B cell (primary cell): ENCODE measurements at regions not wholly inside any gene's neighbourhood (a gene's known extent, or its start where the extent isn't known, plus 50 kb on each side); places are given as distances from the start of the nearest gene placed in this dataset.
"Not testable (repeated sequence)": the region's sequence is repeated elsewhere in the genome, so short reads cannot be mapped to it uniquely, and the experiment has no call there.

Experiments used
- ATAC-seq: fragments of 200-7000 bp; cut with Tn5 transposase; one replicate; pipeline ENCODE4 v1.10.0; 2021; ENCODE audit warnings: low read depth, mild to moderate bottlenecking, moderate number of reproducible peaks, moderate library complexity
- CTCF ChIA-PET: fragments of 350-600 bp; sonication (Branson Sonifier 250); formaldehyde crosslinking; loops from one replicate; lab custom pipeline; 2021; ENCODE audit warnings: antibody characterized with exemption, inconsistent platforms; lab: Charles Lee
- POLR2A ChIA-PET: fragments of 350-600 bp; sonication (Branson Sonifier 250); formaldehyde crosslinking; loops from one replicate; lab custom pipeline; 2021; ENCODE audit warnings: antibody characterized with exemption; lab: Charles Lee
- DNase-seq: peaks from one replicate; pipeline ENCODE4 v3.0.0; 2013
- H2AFZ ChIP-seq: 2 replicates; pipeline ENCODE4 v1.6.1; 2012; ENCODE audit warnings: mild to moderate bottlenecking, low read depth, low read length; ENCODE audit not compliant: insufficient read depth, poor library complexity, severe bottlenecking
- H3K27ac ChIP-seq, 2 donors: 1 replicate in 1 of 2; 2 replicates in 1 of 2; pipeline ENCODE4 v1.5.1; 2012 to 2013; ENCODE audit warnings: low read length in 2 of 2, mild to moderate bottlenecking in 2 of 2, moderate library complexity in 1 of 2
- H3K27me3 ChIP-seq, 4 experiments: fragments of 200-600 bp in 1 of 4; sonication (generic) in 1 of 4; replicated peaks in 1 of 4; 1 replicate in 2 of 4; 2 replicates in 2 of 4; pipeline versions ENCODE4 v1.6.1 to v1.7.0; 2013 to 2016; ENCODE audit warnings: low read length in 3 of 4, mild to moderate bottlenecking in 2 of 4, mixed read lengths in 1 of 4, moderate library complexity in 1 of 4; ENCODE audit not compliant: insufficient read depth in 4 of 4, control insufficient read depth in 3 of 4; ENCODE audit errors: control extremely low read depth in 1 of 4
- H3K36me3 ChIP-seq, 2 experiments: replicated peaks in 1 of 2; 1 replicate in 1 of 2; 2 replicates in 1 of 2; pipeline versions ENCODE4 v1.6.1 to v1.7.1; 2013; ENCODE audit warnings: low read length in 1 of 2; ENCODE audit not compliant: insufficient read depth in 2 of 2, control insufficient read depth in 1 of 2; ENCODE audit errors: control extremely low read depth in 1 of 2, extremely low read depth in 1 of 2
- H3K4me1 ChIP-seq, 2 donors: fragments of 200-600 bp in 1 of 2; sonication (generic) in 1 of 2; 1 replicate in 1 of 2; 2 replicates in 1 of 2; pipeline versions ENCODE4 v1.5.1 to v1.6.1; 2013 to 2017; ENCODE audit warnings: low read length in 2 of 2; ENCODE audit not compliant: control insufficient read depth in 2 of 2, insufficient read depth in 2 of 2
- H3K4me2 ChIP-seq: replicated peaks from 2 replicates; pipeline ENCODE3; 2012; ENCODE audit warnings: mild to moderate bottlenecking, low read depth, low read length; ENCODE audit not compliant: poor library complexity, severe bottlenecking
- H3K4me3 ChIP-seq, 5 experiments: fragments of 200-600 bp in 1 of 5; sonication (generic) in 1 of 5; 1 replicate in 3 of 5; 2 replicates in 2 of 5; pipeline versions ENCODE4 v1.5.1 to v1.7.0; 2011 to 2016; ENCODE audit warnings: low read length in 4 of 5, mild to moderate bottlenecking in 4 of 5, low read depth in 2 of 5, control low read depth in 1 of 5, moderate library complexity in 1 of 5; ENCODE audit not compliant: insufficient read depth in 1 of 5; ENCODE audit errors: control extremely low read depth in 1 of 5, extremely low read depth in 1 of 5
- H3K79me2 ChIP-seq: fragments of 200-600 bp; sonication (generic); one replicate; pipeline ENCODE4 v1.6.0; 2016; ENCODE audit warnings: low read length; ENCODE audit not compliant: control insufficient read depth, insufficient read depth
- H3K9ac ChIP-seq: fragments of 200-600 bp; sonication (generic); 2 replicates; pipeline ENCODE4 v1.6.1; 2017; ENCODE audit warnings: mild to moderate bottlenecking, low read length, moderate library complexity
- H3K9me3 ChIP-seq, 3 donors: one replicate each; pipeline versions ENCODE4 v1.6.1 to v1.7.1; 2013; ENCODE audit warnings: low read length in 2 of 3; ENCODE audit not compliant: control insufficient read depth in 2 of 3, insufficient read depth in 1 of 3; ENCODE audit errors: control extremely low read depth in 1 of 3
- H4K20me1 ChIP-seq: 2 replicates; pipeline ENCODE4 v1.6.0; 2012; ENCODE audit warnings: mild to moderate bottlenecking, low read length; ENCODE audit not compliant: insufficient read depth, control insufficient read depth, poor library complexity, severe bottlenecking
- H3K27ac Mint-ChIP-seq: one replicate; pipeline ENCODE4 v1.8.0; 2021; ENCODE audit warnings: mixed read lengths
- H3K27me3 Mint-ChIP-seq: one replicate; pipeline ENCODE4 v1.8.0; 2021; ENCODE audit warnings: mixed read lengths
- H3K4me1 Mint-ChIP-seq: one replicate; pipeline ENCODE4 v1.8.0; 2021; ENCODE audit warnings: mixed read lengths
- H3K4me3 Mint-ChIP-seq: one replicate; pipeline ENCODE4 v1.8.0; 2021; ENCODE audit warnings: mixed read lengths
- H3K9me3 Mint-ChIP-seq: one replicate; pipeline ENCODE4 v1.8.0; 2022; ENCODE audit warnings: mixed read lengths; ENCODE audit not compliant: insufficient read depth
- CTCF ChIP-seq: fragments of 200-600 bp; IDR thresholded peaks from one replicate; pipeline ENCODE4 v1.8.0; 2022; ENCODE audit warnings: antibody characterized with exemption, mild to moderate bottlenecking
- EZH2 ChIP-seq: IDR thresholded peaks from 2 replicates; pipeline ENCODE4 v1.6.1; 2012; ENCODE audit warnings: borderline replicate concordance, low read depth, mild to moderate bottlenecking, moderate library complexity, low read length; ENCODE audit not compliant: insufficient read depth, poor library complexity, severe bottlenecking
- WGBS: methylation state at CpG from one replicate; pipeline ENCODE4 v1.1.5; 2013; ENCODE audit warnings: missing lambda C conversion rate; ENCODE audit not compliant: insufficient coverage; 5-methylcytosine and 5-hydroxymethylcytosine counted together
- intact Hi-C: fragments of 100-400 bp; cut with micrococcal nuclease; formaldehyde crosslinking; loops from one replicate; pipeline ENCODE4 v1.10.0; 2022

GRCh38 chr3:110887176-110887575 lies 184.4 kb upstream of the NECTIN3 start:
- DNase-seq (no peak), ATAC-seq (no peak)
- no peak overlapping the region for H2AFZ ChIP-seq
- CTCF ChIA-PET, result no interaction called here
- no peaks in the 10 kb centered on the region for H4K20me1 ChIP-seq
- TF ChIP-seq EZH2, result no peak
- no peak for TF ChIP-seq CTCF
- no peak overlapping the region for H3K9ac ChIP-seq
- Mint-ChIP-seq H3K27me3 (no peaks in the 10 kb centered on the region), H3K9me3 (no peaks in the 10 kb centered on the region), H3K4me3 (no peak overlapping the region), H3K27ac (no peak overlapping the region), H3K4me1 (no peaks in the 10 kb centered on the region)
- no peaks in the 10 kb centered on the region for H3K36me3 ChIP-seq
- H3K4me1 ChIP-seq, result no peaks in the 10 kb centered on the region
- POLR2A ChIA-PET, result no interaction called here
- no peaks in the 10 kb centered on the region for H3K79me2 ChIP-seq
- no peaks in the 10 kb centered on the region for H3K27me3 ChIP-seq
- no peak overlapping the region for H3K4me3 ChIP-seq
- H3K9me3 ChIP-seq, result no peaks in the 10 kb centered on the region
- no peak overlapping the region for H3K4me2 ChIP-seq
- no CpG with 5 or more reads among the region's 1 CpG for WGBS
- intact Hi-C loops, result no loop called here
- no peak overlapping the region for H3K27ac ChIP-seq

- H2AFZ ChIP-seq, H3K4me2 ChIP-seq, H3K79me2 ChIP-seq, CTCF ChIA-PET, intact Hi-C loops, H3K27ac ChIP-seq, H3K27ac Mint-ChIP-seq, POLR2A ChIA-PET, H3K27me3 Mint-ChIP-seq, H3K4me3 Mint-ChIP-seq, H3K9me3 Mint-ChIP-seq, H3K36me3 ChIP-seq, H3K27me3 ChIP-seq, H3K9me3 ChIP-seq, H3K4me1 ChIP-seq, H4K20me1 ChIP-seq, H3K4me3 ChIP-seq, DNase-seq, H3K4me1 Mint-ChIP-seq, ATAC-seq, H3K9ac ChIP-seq: not testable (repeated sequence)
- 98% methylated on average over 22 of the region's 33 CpGs for WGBS
These were observed 182.8 kb upstream of the NECTIN3 start for GRCh38 chr3:110888625-110889375.

- ATAC-seq, DNase-seq, H3K36me3 ChIP-seq, H3K4me1 ChIP-seq, H2AFZ ChIP-seq, H3K27me3 ChIP-seq, H3K4me3 Mint-ChIP-seq, H3K4me1 Mint-ChIP-seq, H3K9ac ChIP-seq, H3K4me3 ChIP-seq, intact Hi-C loops, H3K4me2 ChIP-seq, H3K27ac ChIP-seq, H3K9me3 Mint-ChIP-seq, H3K27ac Mint-ChIP-seq, H3K79me2 ChIP-seq, H3K27me3 Mint-ChIP-seq, H4K20me1 ChIP-seq, POLR2A ChIA-PET, CTCF ChIA-PET, H3K9me3 ChIP-seq: not testable (repeated sequence)
- no CpG with 5 or more reads among the region's 3 CpGs for WGBS
These were observed 182.3 kb upstream of the NECTIN3 start for GRCh38 chr3:110889376-110889699.
